ENCODE measurements at regions not wholly inside any gene's neighbourhood (a gene's known extent, or its start where the extent isn't known, plus 50 kb on each side); places are given as distances from the start of the nearest gene placed in this dataset.

DNA sequence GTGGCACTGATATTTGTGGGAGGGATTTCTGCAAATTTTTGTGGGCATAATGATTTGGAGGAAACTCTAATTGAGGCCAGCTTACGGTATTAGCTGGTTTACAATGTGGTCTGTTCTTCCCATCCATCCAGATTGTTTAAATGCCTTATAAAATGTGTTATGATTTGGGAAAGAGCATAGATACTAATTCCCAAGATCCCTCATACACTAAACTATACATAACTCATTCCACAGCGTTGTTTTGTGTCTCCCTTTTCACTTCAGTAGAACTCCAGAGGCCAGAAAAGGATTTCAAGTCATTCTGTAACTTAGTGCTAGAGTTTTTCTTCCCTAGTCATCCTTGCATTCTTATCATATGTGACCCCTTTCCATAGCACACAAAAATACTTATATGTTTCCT lies 292.6 kb upstream of the NT5E start:
- no peaks in the 10 kb centered on the region for H3K9me3 ChIP-seq (ENCODE audit: control insufficient read depth, low read length)
- H3K36me3 ChIP-seq (ENCODE audit: control insufficient read depth, insufficient read depth, low read length), result no peaks in the 10 kb centered on the region
- H3K4me1 ChIP-seq (ENCODE audit: control insufficient read depth, insufficient read depth, low read length, poor library complexity, severe bottlenecking), result no peaks in the 10 kb centered on the region
- no peak overlapping the region for H3K4me3 ChIP-seq (ENCODE audit: insufficient read depth, low read depth, low read length, poor library complexity, severe bottlenecking)
- DNase-seq, result no peak
- H3K27ac ChIP-seq (ENCODE audit: insufficient read depth, low read length, poor library complexity, severe bottlenecking), result no peak overlapping the region
- no peaks in the 10 kb centered on the region for H3K27me3 ChIP-seq (replicated peaks; ENCODE audit: control insufficient read depth, insufficient read depth, low read length, poor library complexity, severe bottlenecking)

DNA sequence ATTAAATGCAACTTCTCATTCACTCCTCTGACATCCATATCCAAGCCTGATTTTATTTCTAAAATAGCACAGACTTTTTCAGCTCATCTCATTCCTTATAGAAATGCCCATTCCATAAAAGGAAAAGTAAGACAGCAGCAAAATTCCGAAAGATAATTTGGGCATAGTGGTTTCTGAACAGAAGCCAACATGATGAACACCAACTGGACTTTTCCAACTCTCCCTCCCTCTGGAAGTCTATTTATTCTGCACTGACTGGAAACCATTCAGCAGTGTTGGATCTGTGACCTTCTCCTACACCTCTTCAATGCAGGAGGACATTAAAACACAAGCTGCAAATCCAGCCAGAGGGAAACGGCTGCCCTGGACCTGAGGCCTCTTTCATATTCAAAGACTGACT lies 306.2 kb upstream of the NT5E start:
- Histone ChIP-seq H3K27me3 (replicated peaks; ENCODE audit: control insufficient read depth, insufficient read depth, low read length, poor library complexity, severe bottlenecking) (no peaks in the 10 kb centered on the region), H3K4me1 (ENCODE audit: control insufficient read depth, insufficient read depth, low read length, poor library complexity, severe bottlenecking) (no peaks in the 10 kb centered on the region), H3K4me3 (ENCODE audit: insufficient read depth, low read depth, low read length, poor library complexity, severe bottlenecking) (no peak overlapping the region), H3K27ac (ENCODE audit: insufficient read depth, low read length, poor library complexity, severe bottlenecking) (no peak overlapping the region), H3K36me3 (ENCODE audit: control insufficient read depth, insufficient read depth, low read length) (no peaks in the 10 kb centered on the region), H3K9me3 (ENCODE audit: control insufficient read depth, low read length) (no peaks in the 10 kb centered on the region)
- DNase-seq, result no peak

DNA sequence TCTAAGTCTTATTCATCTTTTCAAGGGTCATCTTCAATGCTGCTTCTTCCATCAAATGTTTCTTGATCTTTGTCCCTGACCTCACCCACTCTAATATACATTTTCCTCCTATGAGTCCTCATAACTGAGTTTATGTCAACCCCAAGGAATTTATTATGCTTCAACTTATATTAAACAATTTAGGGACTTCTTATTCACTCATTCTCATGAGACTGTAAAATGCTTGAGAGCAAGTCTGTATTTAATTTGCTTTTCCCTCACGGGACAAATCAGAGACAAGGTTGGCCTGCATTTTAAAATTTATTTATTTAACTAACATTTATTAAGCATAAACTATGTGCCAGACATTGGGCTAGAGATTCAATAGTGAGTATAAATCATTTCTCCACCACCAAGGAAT lies 312.0 kb upstream of the NT5E start:
- no peak for DNase-seq
- no peaks in the 10 kb centered on the region for H3K36me3 ChIP-seq (ENCODE audit: control insufficient read depth, insufficient read depth, low read length)
- H3K4me1 ChIP-seq (ENCODE audit: control insufficient read depth, insufficient read depth, low read length, poor library complexity, severe bottlenecking), result no peaks in the 10 kb centered on the region
- no peak overlapping the region for H3K4me3 ChIP-seq (ENCODE audit: insufficient read depth, low read depth, low read length, poor library complexity, severe bottlenecking)
- H3K9me3 ChIP-seq (ENCODE audit: control insufficient read depth, low read length), result no peaks in the 10 kb centered on the region
- H3K27ac ChIP-seq (ENCODE audit: insufficient read depth, low read length, poor library complexity, severe bottlenecking), result no peak overlapping the region
- H3K27me3 ChIP-seq (replicated peaks; ENCODE audit: control insufficient read depth, insufficient read depth, low read length, poor library complexity, severe bottlenecking), result no peaks in the 10 kb centered on the region

DNA sequence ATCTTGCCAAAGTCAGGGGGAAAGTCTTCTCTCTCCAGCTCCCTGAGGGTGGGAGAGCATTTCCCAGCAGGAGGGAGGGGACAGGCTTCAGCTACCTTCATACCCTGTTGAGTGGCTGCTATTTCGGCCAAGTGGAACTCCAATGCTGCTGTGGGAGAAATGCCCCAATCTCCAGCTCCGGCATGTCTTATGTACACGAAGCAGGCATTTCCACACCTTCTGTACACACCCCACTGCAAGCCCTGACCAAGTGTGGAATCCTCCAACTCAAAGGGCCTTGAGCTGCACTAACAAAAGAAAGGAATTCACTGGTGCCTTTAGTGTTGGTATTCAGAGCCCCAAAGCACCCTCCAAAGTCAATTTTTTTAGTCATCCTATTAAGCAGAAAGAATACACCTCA lies 313.6 kb upstream of the NT5E start:
- no peak overlapping the region for H3K27ac ChIP-seq (ENCODE audit: insufficient read depth, low read length, poor library complexity, severe bottlenecking)
- H3K9me3 ChIP-seq (ENCODE audit: control insufficient read depth, low read length), result no peaks in the 10 kb centered on the region
- H3K36me3 ChIP-seq (ENCODE audit: control insufficient read depth, insufficient read depth, low read length), result no peaks in the 10 kb centered on the region
- H3K4me3 ChIP-seq (ENCODE audit: insufficient read depth, low read depth, low read length, poor library complexity, severe bottlenecking), result no peak overlapping the region
- no peaks in the 10 kb centered on the region for H3K4me1 ChIP-seq (ENCODE audit: control insufficient read depth, insufficient read depth, low read length, poor library complexity, severe bottlenecking)
- DNase-seq, result no peak
- H3K27me3 ChIP-seq (replicated peaks; ENCODE audit: control insufficient read depth, insufficient read depth, low read length, poor library complexity, severe bottlenecking), result no peaks in the 10 kb centered on the region

DNA sequence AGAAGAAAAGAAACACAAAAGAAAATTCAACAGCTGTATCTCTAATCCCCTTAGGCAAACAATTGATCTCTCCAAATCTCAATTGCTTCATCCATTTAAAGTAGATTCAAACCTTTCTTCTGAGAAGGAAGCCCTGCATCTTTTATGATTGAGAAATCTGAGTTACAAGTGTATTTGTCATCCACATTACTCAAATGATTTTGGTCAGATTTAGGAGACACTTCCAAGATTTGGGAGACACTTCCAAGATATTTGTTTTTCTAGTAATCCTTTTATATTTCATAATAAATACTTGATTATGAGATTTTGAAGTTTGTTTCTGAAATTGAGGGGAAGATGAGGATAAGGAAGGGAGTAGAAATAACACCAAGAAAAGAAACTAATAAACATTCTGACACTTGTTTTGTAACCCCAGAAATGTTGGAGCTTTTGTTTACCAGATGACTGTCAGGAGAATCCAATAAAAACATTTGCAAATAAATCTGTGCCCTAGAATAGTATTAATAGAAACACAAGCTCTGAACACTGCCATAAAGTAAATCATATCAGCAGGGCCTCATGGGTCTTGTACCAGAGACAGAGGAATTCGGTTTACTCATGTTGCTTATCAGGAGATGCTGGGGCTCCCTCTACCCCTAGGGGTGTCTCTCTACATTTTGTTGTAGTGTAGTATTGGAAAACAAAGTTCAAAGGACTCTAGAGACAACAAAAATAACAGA lies 314.3 kb upstream of the NT5E start:
- H3K9me3 ChIP-seq (ENCODE audit: control insufficient read depth, low read length), result no peaks in the 10 kb centered on the region
- DNase-seq, result no peak
- H3K4me1 ChIP-seq (ENCODE audit: control insufficient read depth, insufficient read depth, low read length, poor library complexity, severe bottlenecking), result no peaks in the 10 kb centered on the region

DNA sequence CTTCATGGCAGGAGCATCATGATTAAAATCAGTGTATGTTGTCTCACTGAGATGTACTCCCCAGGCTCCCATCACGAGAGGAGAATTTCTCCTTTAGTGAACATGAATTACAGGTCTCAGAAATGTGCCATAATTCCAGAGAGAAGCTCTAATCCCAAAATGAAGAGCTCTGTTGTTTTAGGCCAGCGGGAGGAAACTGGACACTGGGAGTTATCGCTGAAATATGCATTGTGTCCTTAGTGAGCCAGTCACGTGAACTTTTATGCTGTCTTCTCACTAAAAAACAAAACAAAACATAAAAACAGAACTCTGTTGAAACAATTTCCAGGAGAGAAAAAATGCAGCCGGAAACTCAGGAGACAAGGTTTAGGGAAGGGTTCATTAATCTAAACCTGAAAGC lies 315.7 kb upstream of the NT5E start:
- Histone ChIP-seq H3K27ac (ENCODE audit: insufficient read depth, low read length, poor library complexity, severe bottlenecking) (no peak overlapping the region), H3K27me3 (replicated peaks; ENCODE audit: control insufficient read depth, insufficient read depth, low read length, poor library complexity, severe bottlenecking) (no peaks in the 10 kb centered on the region)

More for the DNA sequence above, 314.3 kb upstream of the NT5E start:
- H3K4me3 ChIP-seq (ENCODE audit: insufficient read depth, low read depth, low read length, poor library complexity, severe bottlenecking), result no peak overlapping the region
- H3K36me3 ChIP-seq (ENCODE audit: control insufficient read depth, insufficient read depth, low read length), result no peaks in the 10 kb centered on the region
- H3K27me3 ChIP-seq (replicated peaks; ENCODE audit: control insufficient read depth, insufficient read depth, low read length, poor library complexity, severe bottlenecking), result no peaks in the 10 kb centered on the region
- H3K27ac ChIP-seq (ENCODE audit: insufficient read depth, low read length, poor library complexity, severe bottlenecking), result no peak overlapping the region

DNA sequence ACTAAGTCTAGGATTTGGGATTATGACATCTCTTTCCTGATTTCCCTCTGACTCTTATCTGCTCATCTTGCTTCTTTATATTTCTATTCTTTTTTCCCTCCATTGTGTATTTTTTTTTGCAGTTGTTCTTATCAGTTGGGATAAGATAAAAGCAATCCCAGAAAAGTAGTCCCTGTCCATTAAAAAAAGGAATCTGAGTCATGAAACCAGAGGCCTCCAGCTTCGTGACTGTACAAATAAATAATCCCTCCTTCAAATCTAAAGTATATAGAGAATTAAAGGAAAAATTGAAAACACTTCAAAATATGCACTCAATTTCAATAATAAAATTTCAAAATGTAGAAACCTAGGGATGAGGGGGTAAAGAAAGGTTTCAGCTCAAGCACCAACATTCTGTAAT lies 317.8 kb upstream of the NT5E start:
- H3K9me3 ChIP-seq (ENCODE audit: control insufficient read depth, low read length), result no peaks in the 10 kb centered on the region
- no peak overlapping the region for H3K27ac ChIP-seq (ENCODE audit: insufficient read depth, low read length, poor library complexity, severe bottlenecking)
- no peak overlapping the region for H3K4me3 ChIP-seq (ENCODE audit: insufficient read depth, low read depth, low read length, poor library complexity, severe bottlenecking)
- no peaks in the 10 kb centered on the region for H3K4me1 ChIP-seq (ENCODE audit: control insufficient read depth, insufficient read depth, low read length, poor library complexity, severe bottlenecking)
- no peaks in the 10 kb centered on the region for H3K27me3 ChIP-seq (replicated peaks; ENCODE audit: control insufficient read depth, insufficient read depth, low read length, poor library complexity, severe bottlenecking)
- DNase-seq, result no peak
- H3K36me3 ChIP-seq (ENCODE audit: control insufficient read depth, insufficient read depth, low read length), result no peaks in the 10 kb centered on the region

More for the DNA sequence above, 315.7 kb upstream of the NT5E start:
- H3K9me3 ChIP-seq (ENCODE audit: control insufficient read depth, low read length), result no peaks in the 10 kb centered on the region
- no peak for DNase-seq
- H3K36me3 ChIP-seq (ENCODE audit: control insufficient read depth, insufficient read depth, low read length), result no peaks in the 10 kb centered on the region
- no peaks in the 10 kb centered on the region for H3K4me1 ChIP-seq (ENCODE audit: control insufficient read depth, insufficient read depth, low read length, poor library complexity, severe bottlenecking)
- no peak overlapping the region for H3K4me3 ChIP-seq (ENCODE audit: insufficient read depth, low read depth, low read length, poor library complexity, severe bottlenecking)

DNA sequence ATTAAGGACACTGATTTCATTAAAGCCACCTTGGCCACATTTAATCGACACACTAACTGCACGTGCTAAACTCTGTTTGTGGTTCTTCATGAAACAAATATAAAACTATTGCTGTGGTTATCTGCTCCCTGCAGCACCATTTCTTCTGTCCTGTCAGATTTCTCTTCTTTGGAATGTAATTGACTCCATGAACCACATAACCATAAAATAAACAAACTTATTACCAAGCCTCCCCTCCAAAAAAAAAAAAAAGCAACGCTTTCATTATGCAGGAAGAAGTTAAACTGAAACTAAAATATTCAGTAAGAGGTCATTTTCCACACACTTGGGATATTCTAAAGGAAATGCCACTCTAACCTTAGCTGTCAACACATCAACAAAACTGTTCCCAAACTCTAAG lies 319.1 kb upstream of the NT5E start:
- no peaks in the 10 kb centered on the region for H3K27me3 ChIP-seq (replicated peaks; ENCODE audit: control insufficient read depth, insufficient read depth, low read length, poor library complexity, severe bottlenecking)
- H3K4me1 ChIP-seq (ENCODE audit: control insufficient read depth, insufficient read depth, low read length, poor library complexity, severe bottlenecking), result no peaks in the 10 kb centered on the region
- H3K9me3 ChIP-seq (ENCODE audit: control insufficient read depth, low read length), result no peaks in the 10 kb centered on the region
- no peak overlapping the region for H3K27ac ChIP-seq (ENCODE audit: insufficient read depth, low read length, poor library complexity, severe bottlenecking)
- DNase-seq, result no peak
- no peak overlapping the region for H3K4me3 ChIP-seq (ENCODE audit: insufficient read depth, low read depth, low read length, poor library complexity, severe bottlenecking)
- H3K36me3 ChIP-seq (ENCODE audit: control insufficient read depth, insufficient read depth, low read length), result no peaks in the 10 kb centered on the region

DNA sequence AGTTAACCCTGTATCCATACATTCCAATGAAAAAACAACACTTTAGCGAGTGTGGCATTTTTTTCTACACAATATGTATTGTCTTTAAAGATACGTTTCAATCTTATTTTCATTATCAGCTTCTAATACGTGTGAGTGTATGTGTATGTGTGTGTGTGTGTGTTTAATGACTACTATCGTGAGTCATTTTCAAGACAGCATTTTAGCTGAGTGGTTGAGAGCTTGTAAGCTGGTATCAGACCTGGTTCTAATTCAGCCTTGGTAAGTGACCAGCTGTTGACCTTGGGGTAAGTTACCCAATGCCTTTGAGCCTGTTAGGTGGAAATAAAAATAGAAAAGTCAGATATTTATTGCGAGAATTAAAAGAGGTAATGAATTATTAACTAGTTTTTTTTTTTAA lies 320.0 kb upstream of the NT5E start:
- DNase-seq, result no peak
- Histone ChIP-seq H3K27me3 (replicated peaks; ENCODE audit: control insufficient read depth, insufficient read depth, low read length, poor library complexity, severe bottlenecking) (no peaks in the 10 kb centered on the region), H3K9me3 (ENCODE audit: control insufficient read depth, low read length) (no peaks in the 10 kb centered on the region), H3K36me3 (ENCODE audit: control insufficient read depth, insufficient read depth, low read length) (no peaks in the 10 kb centered on the region), H3K4me3 (ENCODE audit: insufficient read depth, low read depth, low read length, poor library complexity, severe bottlenecking) (no peak overlapping the region), H3K4me1 (ENCODE audit: control insufficient read depth, insufficient read depth, low read length, poor library complexity, severe bottlenecking) (no peaks in the 10 kb centered on the region), H3K27ac (ENCODE audit: insufficient read depth, low read length, poor library complexity, severe bottlenecking) (no peak overlapping the region)

DNA sequence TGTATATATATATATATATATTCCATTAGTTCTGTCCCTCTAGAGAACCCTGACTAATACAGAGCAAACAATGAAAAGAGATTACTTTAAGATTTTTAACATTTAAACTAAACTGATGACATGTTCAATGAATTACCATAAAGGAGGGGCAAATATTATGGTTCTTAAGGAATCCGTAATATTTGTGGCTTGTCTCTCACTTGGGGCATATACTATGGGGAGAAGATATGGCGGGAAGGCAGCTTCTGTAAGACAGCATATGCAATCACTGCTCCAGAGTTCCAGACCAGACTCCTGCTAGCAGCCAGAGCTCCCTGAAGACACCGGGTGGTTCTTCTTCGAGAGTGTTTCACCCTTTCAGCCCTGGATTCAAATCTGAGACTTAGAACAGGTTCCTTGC lies 321.1 kb upstream of the NT5E start:
- Histone ChIP-seq H3K27me3 (replicated peaks; ENCODE audit: control insufficient read depth, insufficient read depth, low read length, poor library complexity, severe bottlenecking) (no peaks in the 10 kb centered on the region), H3K4me3 (ENCODE audit: insufficient read depth, low read depth, low read length, poor library complexity, severe bottlenecking) (no peak overlapping the region), H3K4me1 (ENCODE audit: control insufficient read depth, insufficient read depth, low read length, poor library complexity, severe bottlenecking) (no peaks in the 10 kb centered on the region), H3K9me3 (ENCODE audit: control insufficient read depth, low read length) (no peaks in the 10 kb centered on the region), H3K36me3 (ENCODE audit: control insufficient read depth, insufficient read depth, low read length) (no peaks in the 10 kb centered on the region), H3K27ac (ENCODE audit: insufficient read depth, low read length, poor library complexity, severe bottlenecking) (no peak overlapping the region)
- no peak for DNase-seq

All from effector memory CD4-positive, alpha-beta T cell (primary cell).